ENCODE measurements at regions not wholly inside any gene's neighbourhood (a gene's known extent, or its start where the extent isn't known, plus 50 kb on each side); places are given as distances from the start of the nearest gene placed in this dataset.

GRCh38 chr1:29524285-29525065 is 288.2 kb downstream of the PTPRU start:
- TF ChIP-seq CTCF (IDR thresholded peaks at IDR 0.05; ENCODE audit: insufficient read depth, low read depth, low read length) (no peak), EZH2 (IDR thresholded peaks at IDR 0.05; ENCODE audit: insufficient read depth, low read length) (no peak)
